Fibroblast of skin of scalp (primary cell): ENCODE measurements at regions not wholly inside any gene's neighbourhood (a gene's known extent, or its start where the extent isn't known, plus 50 kb on each side); places are given as distances from the start of the nearest gene placed in this dataset.

Experiments used
- DNase-seq: peaks from one replicate; pipeline ENCODE4 v3.0.0-alpha.2; 2013

DNA sequence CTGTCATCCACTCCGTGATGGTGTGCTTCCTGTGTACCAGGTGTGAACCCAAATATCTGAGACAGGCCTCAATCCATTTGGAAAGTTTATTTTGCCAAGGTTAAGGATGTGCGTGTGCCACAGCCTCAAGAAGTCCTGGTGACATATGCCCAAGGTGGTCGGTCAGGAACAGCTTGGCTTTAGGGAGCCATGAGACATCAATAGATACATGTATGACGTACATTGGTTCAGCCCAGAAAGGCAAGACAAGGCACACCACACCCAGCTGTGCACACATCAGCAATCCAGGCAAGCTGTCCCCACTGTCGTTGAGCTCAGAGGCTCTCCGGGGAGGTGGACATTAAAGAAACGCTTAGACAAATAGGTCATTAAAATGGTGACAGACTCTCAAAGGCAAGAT lies 56.8 kb upstream of the SHANK2 start:
- DNase-seq: no peak

GRCh38 chr11:71307811-71308645 lies 55.7 kb upstream of the SHANK2 start:
- DNase-seq: no peak

- DNase-seq: no peak
These were observed 53.2 kb upstream of the SHANK2 start for GRCh38 chr11:71305451-71306125.

DNA sequence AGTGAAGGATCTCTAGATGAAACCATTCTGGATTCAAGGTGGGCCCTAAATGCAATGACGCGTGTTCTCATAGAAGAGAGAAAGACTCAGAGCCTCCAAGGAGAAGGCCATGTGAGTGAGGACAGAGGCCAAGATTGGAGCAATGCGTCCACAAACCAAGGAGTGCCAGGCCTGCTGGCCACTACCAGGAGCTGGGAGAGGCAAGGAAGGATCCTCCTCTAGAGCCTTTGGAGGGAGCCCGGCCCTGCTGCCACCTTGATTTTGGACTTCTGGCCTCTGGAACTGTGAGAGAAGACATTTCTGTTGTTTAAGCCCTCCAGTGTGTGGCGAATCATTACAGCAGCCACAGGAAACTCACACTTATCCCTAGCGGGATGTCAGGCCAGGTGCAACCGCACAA lies 52.7 kb upstream of the SHANK2 start:
- DNase-seq: no peak

DNA sequence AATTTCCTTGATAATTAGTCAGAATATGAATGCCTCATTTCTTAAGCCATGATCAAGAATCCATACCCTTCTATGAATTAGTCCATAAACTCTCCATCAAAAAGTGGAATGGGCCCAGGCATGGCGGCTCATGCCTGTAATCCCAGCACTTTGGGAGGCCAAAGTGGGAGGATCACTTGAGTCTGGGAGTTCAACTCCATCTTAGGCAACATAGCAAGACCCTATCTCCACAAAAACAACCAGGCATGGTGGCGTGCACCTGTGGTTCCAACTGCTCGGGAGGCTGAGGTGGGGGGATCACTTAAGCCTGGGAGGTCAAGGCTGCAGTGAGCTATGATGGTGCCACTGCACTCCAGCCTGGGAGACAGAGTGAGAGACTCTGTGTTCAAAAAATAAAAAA lies 52.1 kb upstream of the SHANK2 start:
- DNase-seq: no peak

- DNase-seq: no peak
These were observed 51.7 kb upstream of the SHANK2 start for GRCh38 chr11:71304045-71304444.

DNA sequence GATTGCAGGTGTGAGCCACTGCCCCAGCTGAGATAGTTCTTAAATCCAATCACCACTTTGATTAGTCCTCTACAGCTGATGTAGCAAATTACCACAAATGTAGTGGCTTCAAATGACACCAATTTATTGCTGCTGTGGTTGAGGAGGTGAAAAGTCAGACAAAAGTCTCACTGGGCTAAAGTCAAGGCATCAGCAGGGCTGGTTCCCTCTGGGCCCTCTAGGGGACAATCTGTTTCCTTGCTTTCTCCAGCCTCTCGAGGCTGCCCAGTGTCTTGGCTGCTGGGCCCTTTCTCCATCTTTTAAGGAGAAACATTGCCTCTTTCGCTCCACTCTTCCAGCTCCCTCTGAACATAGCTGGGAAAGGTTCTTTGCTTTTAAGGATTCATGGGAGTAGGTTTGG lies 50.5 kb upstream of the SHANK2 start:
- no peak for DNase-seq

GRCh38 chr11:71302534-71302909 lies 50.1 kb upstream of the SHANK2 start:
- DNase-seq: no peak
